RPMI8226 (cell line): ENCODE measurements at regions not wholly inside any gene's neighbourhood (a gene's known extent, or its start where the extent isn't known, plus 50 kb on each side); places are given as distances from the start of the nearest gene placed in this dataset.
A peak's percentile ranks its signal among the peaks of the same experiment; 100 is the strongest.
"Not testable (repeated sequence)": the region's sequence is repeated elsewhere in the genome, so short reads cannot be mapped to it uniquely, and the experiment has no call there.

Source experiments
- DNase-seq: peaks from one replicate; pipeline ENCODE4 v3.0.0-alpha.2; 2015

GRCh38 chr11:128151338-128151737 lies 436.0 kb downstream of the ETS1 start:
- DNase-seq: no peak

- no peak for DNase-seq
These were observed 439.1 kb downstream of the ETS1 start for GRCh38 chr11:128148208-128148607.

- peak; percentile 6 for DNase-seq
These were observed 440.3 kb downstream of the ETS1 start for GRCh38 chr11:128146926-128147605.

GRCh38 chr11:128140293-128140692 lies 447.1 kb downstream of the ETS1 start:
- DNase-seq: not testable (repeated sequence)

- DNase-seq: no peak
These were observed 451.9 kb downstream of the ETS1 start for GRCh38 chr11:128135451-128135850.

GRCh38 chr11:128133501-128133900 lies 453.9 kb downstream of the ETS1 start:
- no peak for DNase-seq

GRCh38 chr11:128130052-128130451 lies 457.3 kb downstream of the ETS1 start:
- DNase-seq: no peak

GRCh38 chr11:128125723-128126122 lies 461.6 kb downstream of the ETS1 start:
- no peak for DNase-seq

- no peak for DNase-seq
These were observed 470.5 kb downstream of the ETS1 start for GRCh38 chr11:128116885-128117284.

GRCh38 chr11:128116447-128116846 lies 470.9 kb downstream of the ETS1 start:
- DNase-seq: no peak

GRCh38 chr11:128105950-128106349 lies 481.4 kb downstream of the ETS1 start:
- DNase-seq: no peak

GRCh38 chr11:128105511-128105910 lies 481.8 kb downstream of the ETS1 start:
- DNase-seq: no peak

- DNase-seq: no peak
These were observed 484.0 kb downstream of the ETS1 start for GRCh38 chr11:128103278-128103873.

GRCh38 chr11:128098781-128099180 lies 488.6 kb downstream of the ETS1 start:
- no peak for DNase-seq

GRCh38 chr11:128095466-128095981 lies 491.8 kb downstream of the ETS1 start:
- DNase-seq: no peak

GRCh38 chr11:128093689-128094088 lies 493.7 kb downstream of the ETS1 start:
- DNase-seq: no peak

GRCh38 chr11:128089962-128090361 lies 497.4 kb downstream of the ETS1 start:
- DNase-seq: no peak

GRCh38 chr11:128086794-128087193 lies 500.6 kb downstream of the ETS1 start:
- DNase-seq: no peak

GRCh38 chr11:128085276-128085675 lies 502.1 kb downstream of the ETS1 start:
- DNase-seq: no peak

- DNase-seq: no peak
These were observed 504.8 kb downstream of the ETS1 start for GRCh38 chr11:128082574-128082973.

GRCh38 chr11:128069665-128070064 lies 517.7 kb downstream of the ETS1 start:
- no peak for DNase-seq

- no peak for DNase-seq
These were observed 519.6 kb downstream of the ETS1 start for GRCh38 chr11:128067780-128068179.

GRCh38 chr11:128066399-128066798 lies 521.0 kb downstream of the ETS1 start:
- no peak for DNase-seq

- DNase-seq: no peak
These were observed 526.0 kb downstream of the ETS1 start for GRCh38 chr11:128061281-128061871.
